ENCODE measurements at regions not wholly inside any gene's neighbourhood (a gene's known extent, or its start where the extent isn't known, plus 50 kb on each side); places are given as distances from the start of the nearest gene placed in this dataset.
"Not testable (repeated sequence)": the region's sequence is repeated elsewhere in the genome, so short reads cannot be mapped to it uniquely, and the experiment has no call there.

GRCh38 chr3:3686907-3687648, 112.2 kb upstream of the LRRN1 start:
- DNase-seq, result no peak

- no peak for DNase-seq
Observed at GRCh38 chr3:3685721-3686120, 113.5 kb upstream of the LRRN1 start.

- DNase-seq, result no peak
Observed at GRCh38 chr3:3683261-3683660, 116.0 kb upstream of the LRRN1 start.

- DNase-seq, result no peak
Observed at GRCh38 chr3:3675801-3676200, 123.4 kb upstream of the LRRN1 start.

- DNase-seq, result no peak
Observed at GRCh38 chr3:3675186-3675585, 124.0 kb upstream of the LRRN1 start.

- no peak for DNase-seq
Observed at GRCh38 chr3:3666664-3667063, 132.6 kb upstream of the LRRN1 start.

- no peak for DNase-seq
Observed at GRCh38 chr3:3665961-3666640, 133.1 kb upstream of the LRRN1 start.

- DNase-seq, result no peak
Observed at GRCh38 chr3:3665546-3665945, 133.7 kb upstream of the LRRN1 start.

GRCh38 chr3:3664935-3665334, 134.3 kb upstream of the LRRN1 start:
- no peak for DNase-seq

GRCh38 chr3:3662610-3663009, 136.6 kb upstream of the LRRN1 start:
- no peak for DNase-seq

GRCh38 chr3:3654916-3655315, 144.3 kb upstream of the LRRN1 start:
- no peak for DNase-seq

GRCh38 chr3:3648988-3649679, 150.1 kb upstream of the LRRN1 start:
- DNase-seq, result peak in 1 of 3 experiments; percentile 1

GRCh38 chr3:3646934-3647333, 152.3 kb upstream of the LRRN1 start:
- no peak for DNase-seq

GRCh38 chr3:3646103-3646844, 153.0 kb upstream of the LRRN1 start:
- DNase-seq, result not testable (repeated sequence)

GRCh38 chr3:3641877-3642455, 157.3 kb upstream of the LRRN1 start:
- DNase-seq, result no peak

GRCh38 chr3:3639078-3639477, 160.2 kb upstream of the LRRN1 start:
- no peak for DNase-seq

- DNase-seq, result no peak
Observed at GRCh38 chr3:3636815-3637214, 162.4 kb upstream of the LRRN1 start.

GRCh38 chr3:3635109-3635508, 164.1 kb upstream of the LRRN1 start:
- no peak for DNase-seq

GRCh38 chr3:3634326-3634725, 164.9 kb upstream of the LRRN1 start:
- DNase-seq, result no peak

GRCh38 chr3:3633761-3634160, 165.5 kb upstream of the LRRN1 start:
- no peak for DNase-seq

- no peak for DNase-seq
Observed at GRCh38 chr3:3632449-3632848, 166.8 kb upstream of the LRRN1 start.

- DNase-seq, result no peak
Observed at GRCh38 chr3:3631114-3631513, 168.1 kb upstream of the LRRN1 start.

- DNase-seq, result no peak
Observed at GRCh38 chr3:3629911-3630310, 169.3 kb upstream of the LRRN1 start.

Measured in NCI-H1417 (cell line).